Activated CD4-positive, CD25-positive, alpha-beta regulatory T cell treated with anti-CD3 and anti-CD28 coated beads, Interleukin-2, amount 50 U/mL, for 72 hours (primary cell): ENCODE measurements at regions not wholly inside any gene's neighbourhood (a gene's known extent, or its start where the extent isn't known, plus 50 kb on each side); places are given as distances from the start of the nearest gene placed in this dataset.

Experiments used
- DNase-seq: peaks from one replicate; pipeline ENCODE4 v3.0.0; 2021

DNA sequence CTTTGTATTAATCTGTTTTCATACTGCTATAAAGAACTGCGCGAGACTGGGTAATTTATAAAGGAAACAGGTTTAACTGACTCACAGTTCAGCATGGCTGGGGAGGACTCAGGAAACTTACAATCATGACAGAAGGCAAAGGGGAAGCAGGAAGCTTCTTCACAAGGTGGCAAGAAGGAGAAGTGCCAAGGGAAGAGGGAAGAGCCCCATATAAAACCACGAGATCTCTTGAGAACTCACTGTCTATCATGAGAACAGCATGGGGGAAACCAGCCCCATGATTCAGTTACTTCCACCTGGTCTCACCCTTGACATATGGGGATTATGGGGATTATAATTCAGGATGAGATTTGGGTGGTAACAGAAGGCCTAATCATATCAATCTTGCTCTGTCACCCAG, 60.9 kb upstream of the CHD1 start:
- no peak for DNase-seq

DNA sequence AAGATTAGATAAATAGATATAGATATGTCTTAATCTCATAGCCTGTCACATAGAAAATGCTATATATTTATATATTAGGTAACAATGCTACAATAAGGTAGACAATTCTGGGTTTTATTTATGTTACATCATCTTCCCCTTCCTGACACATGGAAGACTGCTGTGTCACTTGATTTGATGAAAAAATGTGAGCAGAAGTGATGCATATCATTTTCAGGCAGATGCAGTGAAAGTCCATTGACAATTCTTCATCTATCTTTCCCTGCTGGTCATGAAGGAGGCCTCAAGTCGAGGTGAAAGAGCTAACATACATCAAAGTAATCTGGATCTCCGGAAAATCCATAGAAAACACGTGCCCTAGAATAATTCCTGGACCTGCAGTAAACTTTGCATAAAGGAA, 57.8 kb upstream of the CHD1 start:
- DNase-seq = no peak

DNA sequence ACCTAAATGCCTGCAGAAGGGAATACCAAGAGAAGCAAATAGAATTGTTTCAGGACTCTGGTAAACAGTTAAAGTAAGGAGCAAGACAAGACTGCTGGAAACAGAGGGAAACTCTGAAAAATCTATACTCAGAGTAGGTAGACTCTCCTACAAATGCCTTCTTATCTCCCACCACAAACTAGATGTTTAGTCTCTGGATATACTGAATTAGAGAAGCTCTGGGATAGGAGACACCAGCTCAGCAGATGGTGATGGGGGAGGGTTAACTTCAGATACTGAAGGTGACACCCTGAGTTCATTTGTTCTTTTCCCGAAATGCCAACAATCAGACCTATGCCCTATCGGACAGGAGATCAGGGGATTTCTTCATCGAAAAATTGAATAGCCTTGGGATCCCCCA, 54.1 kb upstream of the CHD1 start:
- no peak for DNase-seq
